D721Med (cell line): ENCODE measurements at regions not wholly inside any gene's neighbourhood (a gene's known extent, or its start where the extent isn't known, plus 50 kb on each side); places are given as distances from the start of the nearest gene placed in this dataset.
"Not testable (repeated sequence)": the region's sequence is repeated elsewhere in the genome, so short reads cannot be mapped to it uniquely, and the experiment has no call there.

Source experiments
- DNase-seq: peaks from one replicate; pipeline ENCODE4 v3.0.0; 2011; ENCODE audit warnings: low spot score; ENCODE audit not compliant: insufficient read length
- FAIRE-seq: peaks from 2 replicates; lab custom pipeline; 2011; peaks lifted over from hg19 to GRCh38; lab: Jason Lieb, UNC
- CTCF ChIP-seq: IDR thresholded peaks from 2 replicates; pipeline ENCODE4 v1.5.1; 2012; ENCODE audit warnings: mild to moderate bottlenecking, control low read depth; ENCODE audit not compliant: insufficient read depth; ENCODE audit errors: missing control alignments

GRCh38 chr17:62322313-62322712 is 58.0 kb upstream of the EFCAB3 start:
- TF ChIP-seq CTCF: no peak
- FAIRE-seq (no peak), DNase-seq (no peak)

- no peak for FAIRE-seq
Measured at GRCh38 chr17:62321451-62321850, 58.9 kb upstream of the EFCAB3 start.

GRCh38 chr17:62319846-62320245 is 60.5 kb upstream of the EFCAB3 start:
- FAIRE-seq (peak; percentile 71), DNase-seq (no peak)
- TF ChIP-seq CTCF: no peak

More at GRCh38 chr17:62321451-62321850, 58.9 kb upstream of the EFCAB3 start:
- DNase-seq: no peak
- no peak for TF ChIP-seq CTCF

GRCh38 chr17:62309396-62309795 is 71.0 kb upstream of the EFCAB3 start:
- no peak for FAIRE-seq
- no peak for DNase-seq
- no peak for TF ChIP-seq CTCF

GRCh38 chr17:62307196-62307595 is 73.2 kb upstream of the EFCAB3 start:
- TF ChIP-seq CTCF: no peak
- FAIRE-seq (no peak), DNase-seq (no peak)

GRCh38 chr17:62303476-62303875 is 76.9 kb upstream of the EFCAB3 start:
- no peak for TF ChIP-seq CTCF
- FAIRE-seq (no peak), DNase-seq (no peak)

GRCh38 chr17:62300697-62301096 is 79.7 kb upstream of the EFCAB3 start:
- FAIRE-seq (no peak), DNase-seq (no peak)

GRCh38 chr17:62275290-62275689 is 105.1 kb upstream of the EFCAB3 start:
- DNase-seq, FAIRE-seq: not testable (repeated sequence)

More at GRCh38 chr17:62300697-62301096, 79.7 kb upstream of the EFCAB3 start:
- TF ChIP-seq CTCF: no peak

- DNase-seq, FAIRE-seq: not testable (repeated sequence)
Measured at GRCh38 chr17:62268361-62268760, 112.0 kb upstream of the EFCAB3 start.

GRCh38 chr17:62264974-62265373 is 115.4 kb upstream of the EFCAB3 start:
- not testable (repeated sequence) for FAIRE-seq, DNase-seq

- FAIRE-seq, DNase-seq: not testable (repeated sequence)
Measured at GRCh38 chr17:62255791-62256190, 124.6 kb upstream of the EFCAB3 start.
